Esophagus muscularis mucosa (tissue), 4 donors: ENCODE measurements at regions not wholly inside any gene's neighbourhood (a gene's known extent, or its start where the extent isn't known, plus 50 kb on each side); places are given as distances from the start of the nearest gene placed in this dataset.

Experiments
- DNase-seq: peaks from one replicate; pipeline ENCODE4 v3.0.0-alpha.2; 2017; ENCODE audit errors: extremely low spot score
- H3K27ac ChIP-seq, 4 donors: fragments of 200-600 bp; sonication (generic); replicated peaks in 1 of 4; 1 replicate in 3 of 4; 2 replicates in 1 of 4; pipeline ENCODE4 v1.5.1; 2016 to 2019; ENCODE audit warnings: mild to moderate bottlenecking in 1 of 4
- H3K27me3 ChIP-seq, 4 donors: fragments of 200-600 bp; sonication (generic); one replicate each; pipeline versions ENCODE4 v1.5.1 to v1.6.0; 2016 to 2019
- H3K36me3 ChIP-seq, 4 donors: fragments of 200-600 bp; sonication (generic); one replicate each; pipeline ENCODE4 v1.5.1; 2016 to 2019
- H3K4me1 ChIP-seq, 4 donors: fragments of 200-600 bp; sonication (generic); one replicate each; pipeline ENCODE4 v1.5.1; 2016 to 2019
- H3K4me3 ChIP-seq, 4 donors: fragments of 200-600 bp; sonication (generic); 1 replicate in 2 of 4; 2 replicates in 2 of 4; pipeline ENCODE4 v1.5.1; 2016 to 2019; ENCODE audit warnings: mild to moderate bottlenecking in 4 of 4, moderate library complexity in 1 of 4
- H3K9me3 ChIP-seq, 4 donors: fragments of 200-600 bp; sonication (generic); 1 replicate in 3 of 4; 2 replicates in 1 of 4; pipeline ENCODE4 v1.5.1; 2016 to 2019
- EP300 ChIP-seq: sonication (generic); formaldehyde crosslinking; IDR thresholded peaks from one replicate; pipeline ENCODE4 v1.6.1; 2017; ENCODE audit warnings: antibody characterized with exemption
- POLR2A ChIP-seq: fragments of 450-650 bp; IDR thresholded peaks from one replicate; pipeline ENCODE4 v1.6.1; 2017; ENCODE audit warnings: antibody characterized with exemption, moderate library complexity, mild to moderate bottlenecking, low read depth
- POLR2AphosphoS5 ChIP-seq, 2 donors: sonication (generic); formaldehyde crosslinking; IDR thresholded peaks; one replicate each; pipeline ENCODE4 v1.6.1; 2017; ENCODE audit warnings: antibody characterized with exemption in 2 of 2
- WGBS: methylation state at CpG from one replicate; pipeline ENCODE4 v1.1.5; 2018; 5-methylcytosine and 5-hydroxymethylcytosine counted together
- intact Hi-C: fragments of 100-400 bp; cut with DNase I; formaldehyde crosslinking; loops from one replicate; pipeline ENCODE4 v1.15.1; 2023
- TF ChIP-seq, protein P1 (sequence below), 3 experiments: fragments of 200-600 bp in 2 of 3; fragments of 450-650 bp in 1 of 3; sonication (generic) in 2 of 3; IDR thresholded peaks; one replicate each; pipeline ENCODE4 v1.5.1; 2017 to 2019; ENCODE audit warnings: antibody characterized with exemption in 3 of 3, mild to moderate bottlenecking in 2 of 3, moderate library complexity in 1 of 3

GRCh38 chr9:1722404-1722803 lies 292.7 kb upstream of the SMARCA2 start:
- WGBS: 81% methylated on average over 1 of the region's 1 CpG
- Histone ChIP-seq H3K27me3 (peaks cover 0 to 3% (median 0%) of the 10 kb centered on the region in 4 donors), H3K27ac (no peak overlapping the region), H3K4me1 (no peaks in the 10 kb centered on the region), H3K4me3 (no peak overlapping the region), H3K9me3 (no peaks in the 10 kb centered on the region), H3K36me3 (no peaks in the 10 kb centered on the region)
- no peak for DNase-seq
- intact Hi-C loops: no loop called here
- TF ChIP-seq EP300 (no peak), POLR2A (no peak), POLR2AphosphoS5 (IDR thresholded peaks at IDR 0.05) (no peak)
- TF ChIP-seq, protein P1, sequence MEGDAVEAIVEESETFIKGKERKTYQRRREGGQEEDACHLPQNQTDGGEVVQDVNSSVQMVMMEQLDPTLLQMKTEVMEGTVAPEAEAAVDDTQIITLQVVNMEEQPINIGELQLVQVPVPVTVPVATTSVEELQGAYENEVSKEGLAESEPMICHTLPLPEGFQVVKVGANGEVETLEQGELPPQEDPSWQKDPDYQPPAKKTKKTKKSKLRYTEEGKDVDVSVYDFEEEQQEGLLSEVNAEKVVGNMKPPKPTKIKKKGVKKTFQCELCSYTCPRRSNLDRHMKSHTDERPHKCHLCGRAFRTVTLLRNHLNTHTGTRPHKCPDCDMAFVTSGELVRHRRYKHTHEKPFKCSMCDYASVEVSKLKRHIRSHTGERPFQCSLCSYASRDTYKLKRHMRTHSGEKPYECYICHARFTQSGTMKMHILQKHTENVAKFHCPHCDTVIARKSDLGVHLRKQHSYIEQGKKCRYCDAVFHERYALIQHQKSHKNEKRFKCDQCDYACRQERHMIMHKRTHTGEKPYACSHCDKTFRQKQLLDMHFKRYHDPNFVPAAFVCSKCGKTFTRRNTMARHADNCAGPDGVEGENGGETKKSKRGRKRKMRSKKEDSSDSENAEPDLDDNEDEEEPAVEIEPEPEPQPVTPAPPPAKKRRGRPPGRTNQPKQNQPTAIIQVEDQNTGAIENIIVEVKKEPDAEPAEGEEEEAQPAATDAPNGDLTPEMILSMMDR (IDR thresholded peaks at IDR 0.05): no peak

DNA sequence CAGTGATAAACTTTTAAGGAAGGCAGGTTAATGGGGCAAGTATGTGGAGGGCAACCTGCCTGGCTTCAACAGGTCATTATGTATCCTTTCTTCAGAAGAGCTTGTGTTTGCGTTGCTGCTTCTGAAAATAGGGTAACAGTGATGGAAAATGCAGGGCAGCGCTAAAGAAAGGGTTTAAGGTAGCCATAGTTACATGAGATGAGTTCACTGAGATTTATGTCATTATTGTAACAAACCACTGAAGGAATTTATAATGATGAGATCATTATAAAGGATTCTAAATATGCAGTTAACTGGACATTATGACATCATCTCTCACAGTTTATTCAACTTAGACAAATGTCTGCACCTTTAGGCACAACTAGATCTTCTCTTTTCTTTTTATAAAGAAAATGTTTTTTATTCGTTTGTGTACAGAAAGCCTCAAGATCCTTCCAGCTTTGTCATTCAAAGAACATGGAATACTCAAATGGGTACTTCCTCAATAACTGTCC lies 291.6 kb upstream of the SMARCA2 start:
- Histone ChIP-seq H3K4me1 (no peaks in the 10 kb centered on the region), H3K36me3 (no peaks in the 10 kb centered on the region), H3K9me3 (no peaks in the 10 kb centered on the region), H3K27ac (no peak overlapping the region), H3K27me3 (peaks cover 0 to 4% (median 0%) of the 10 kb centered on the region in 4 donors), H3K4me3 (no peak overlapping the region)
- no peak for DNase-seq
- TF ChIP-seq POLR2AphosphoS5 (IDR thresholded peaks at IDR 0.05) (no peak), POLR2A (no peak), EP300 (no peak)
- TF ChIP-seq, protein P1 (IDR thresholded peaks at IDR 0.05): no peak
- intact Hi-C loops: no loop called here
- 80% methylated on average over 3 of the region's 3 CpGs for WGBS

- H3K4me3 ChIP-seq: no peak overlapping the region
- TF ChIP-seq, protein P1 (IDR thresholded peaks at IDR 0.05): peak in 1 of 3 experiments; percentile 7
- TF ChIP-seq POLR2A: no peak
- intact Hi-C loops: no loop called here
- no peak overlapping the region for H3K27ac ChIP-seq
- no peak for DNase-seq
- H3K9me3 ChIP-seq: no peaks in the 10 kb centered on the region
- H3K27me3 ChIP-seq: peaks cover 0 to 4% (median 0%) of the 10 kb centered on the region in 4 donors
- H3K4me1 ChIP-seq: no peaks in the 10 kb centered on the region
- 70% methylated on average over 4 of the region's 4 CpGs for WGBS
- no peaks in the 10 kb centered on the region for H3K36me3 ChIP-seq
Observed at GRCh38 chr9:1726993-1727759, 288.0 kb upstream of the SMARCA2 start.

GRCh38 chr9:1729631-1730030 lies 285.5 kb upstream of the SMARCA2 start:
- DNase-seq: no peak
- Histone ChIP-seq H3K4me3 (no peak overlapping the region), H3K9me3 (no peaks in the 10 kb centered on the region), H3K27me3 (peaks cover 0 to 4% (median 0%) of the 10 kb centered on the region in 4 donors), H3K4me1 (no peaks in the 10 kb centered on the region), H3K36me3 (no peaks in the 10 kb centered on the region), H3K27ac (no peak overlapping the region)
- TF ChIP-seq EP300 (no peak), POLR2AphosphoS5 (IDR thresholded peaks at IDR 0.05) (no peak)
- intact Hi-C loops: no loop called here
- WGBS: 81% methylated on average over 3 of the region's 4 CpGs

GRCh38 chr9:1732670-1733069 lies 282.5 kb upstream of the SMARCA2 start:
- Histone ChIP-seq H3K27me3 (no peaks in the 10 kb centered on the region), H3K4me1 (no peaks in the 10 kb centered on the region), H3K4me3 (no peak overlapping the region), H3K9me3 (no peaks in the 10 kb centered on the region), H3K27ac (no peak overlapping the region), H3K36me3 (no peaks in the 10 kb centered on the region)
- DNase-seq: no peak
- WGBS: 52% methylated on average over 4 of the region's 4 CpGs
- intact Hi-C loops: no loop called here
- TF ChIP-seq POLR2A (no peak), EP300 (no peak)
- TF ChIP-seq, protein P1 (IDR thresholded peaks at IDR 0.05): no peak
